ENCODE measurements at regions not wholly inside any gene's neighbourhood (a gene's known extent, or its start where the extent isn't known, plus 50 kb on each side); places are given as distances from the start of the nearest gene placed in this dataset.

GRCh38 chr4:33616121-33616520, 2628.2 kb downstream of the ARAP2 start:
- peaks cover 0 to 2% (median 0%) of the 10 kb centered on the region in 5 experiments for H3K9me3 ChIP-seq (ENCODE audit: control extremely low read depth in 1 of 5, control insufficient read depth in 4 of 5, insufficient read depth in 2 of 5, low read depth in 1 of 5, low read length in 4 of 5)
- no peaks in the 10 kb centered on the region for H3K4me1 ChIP-seq (ENCODE audit: control extremely low read depth in 1 of 4, control insufficient read depth in 4 of 4, insufficient read depth in 4 of 4, low read length in 3 of 4)
- 100% methylated on average over 1 of the region's 2 CpGs for WGBS (ENCODE audit: insufficient coverage)
- no peak overlapping the region for H3K4me3 ChIP-seq (ENCODE audit: control insufficient read depth in 1 of 7, extremely low read depth in 1 of 7, insufficient read depth in 4 of 7, low read depth in 2 of 7, low read length in 6 of 7)
- H3K27ac ChIP-seq (ENCODE audit: insufficient read depth in 1 of 2, low read depth in 1 of 2, low read length in 2 of 2, poor library complexity in 1 of 2, severe bottlenecking in 2 of 2): no peak overlapping the region
- no peaks in the 10 kb centered on the region for H3K36me3 ChIP-seq (ENCODE audit: control insufficient read depth in 4 of 4, insufficient read depth in 4 of 4, low read length in 3 of 4)
- DNase-seq: no peak
- ChIA-PET POLR2A (no interaction called here), CTCF (no interaction called here)
- H3K27me3 ChIP-seq (replicated peaks in 2 of 5; ENCODE audit: control insufficient read depth in 4 of 5, insufficient read depth in 5 of 5, low read length in 4 of 5): no peaks in the 10 kb centered on the region

- H3K4me1 ChIP-seq (ENCODE audit: control extremely low read depth in 1 of 4, control insufficient read depth in 4 of 4, insufficient read depth in 4 of 4, low read length in 3 of 4): no peaks in the 10 kb centered on the region
- no peak for DNase-seq
- no peaks in the 10 kb centered on the region for H3K9me3 ChIP-seq (ENCODE audit: control extremely low read depth in 1 of 5, control insufficient read depth in 4 of 5, insufficient read depth in 2 of 5, low read depth in 1 of 5, low read length in 4 of 5)
- CTCF ChIA-PET: no interaction called here
- POLR2A ChIA-PET: no interaction called here
- H3K4me3 ChIP-seq (ENCODE audit: control insufficient read depth in 1 of 7, extremely low read depth in 1 of 7, insufficient read depth in 4 of 7, low read depth in 2 of 7, low read length in 6 of 7): no peak overlapping the region
- H3K27me3 ChIP-seq (replicated peaks in 2 of 5; ENCODE audit: control insufficient read depth in 4 of 5, insufficient read depth in 5 of 5, low read length in 4 of 5): no peaks in the 10 kb centered on the region
- H3K27ac ChIP-seq (ENCODE audit: insufficient read depth in 1 of 2, low read depth in 1 of 2, low read length in 2 of 2, poor library complexity in 1 of 2, severe bottlenecking in 2 of 2): no peak overlapping the region
- H3K36me3 ChIP-seq (ENCODE audit: control insufficient read depth in 4 of 4, insufficient read depth in 4 of 4, low read length in 3 of 4): no peaks in the 10 kb centered on the region
Observed at GRCh38 chr4:33625748-33626147, 2618.6 kb downstream of the ARAP2 start.

GRCh38 chr4:33626221-33626620, 2618.1 kb downstream of the ARAP2 start:
- 54% methylated on average over 4 of the region's 5 CpGs for WGBS (ENCODE audit: insufficient coverage)
- Histone ChIP-seq H3K27ac (ENCODE audit: insufficient read depth in 1 of 2, low read depth in 1 of 2, low read length in 2 of 2, poor library complexity in 1 of 2, severe bottlenecking in 2 of 2) (no peak overlapping the region), H3K27me3 (replicated peaks in 2 of 5; ENCODE audit: control insufficient read depth in 4 of 5, insufficient read depth in 5 of 5, low read length in 4 of 5) (no peaks in the 10 kb centered on the region), H3K4me3 (ENCODE audit: control insufficient read depth in 1 of 7, extremely low read depth in 1 of 7, insufficient read depth in 4 of 7, low read depth in 2 of 7, low read length in 6 of 7) (no peak overlapping the region), H3K36me3 (ENCODE audit: control insufficient read depth in 4 of 4, insufficient read depth in 4 of 4, low read length in 3 of 4) (no peaks in the 10 kb centered on the region), H3K4me1 (ENCODE audit: control extremely low read depth in 1 of 4, control insufficient read depth in 4 of 4, insufficient read depth in 4 of 4, low read length in 3 of 4) (no peaks in the 10 kb centered on the region), H3K9me3 (ENCODE audit: control extremely low read depth in 1 of 5, control insufficient read depth in 4 of 5, insufficient read depth in 2 of 5, low read depth in 1 of 5, low read length in 4 of 5) (no peaks in the 10 kb centered on the region)
- DNase-seq: no peak
- ChIA-PET POLR2A (no interaction called here), CTCF (no interaction called here)

GRCh38 chr4:33628296-33628695, 2616.0 kb downstream of the ARAP2 start:
- Histone ChIP-seq H3K4me1 (ENCODE audit: control extremely low read depth in 1 of 4, control insufficient read depth in 4 of 4, insufficient read depth in 4 of 4, low read length in 3 of 4) (no peaks in the 10 kb centered on the region), H3K36me3 (ENCODE audit: control insufficient read depth in 4 of 4, insufficient read depth in 4 of 4, low read length in 3 of 4) (no peaks in the 10 kb centered on the region), H3K27ac (ENCODE audit: insufficient read depth in 1 of 2, low read depth in 1 of 2, low read length in 2 of 2, poor library complexity in 1 of 2, severe bottlenecking in 2 of 2) (no peak overlapping the region), H3K4me3 (ENCODE audit: control insufficient read depth in 1 of 7, extremely low read depth in 1 of 7, insufficient read depth in 4 of 7, low read depth in 2 of 7, low read length in 6 of 7) (no peak overlapping the region), H3K9me3 (ENCODE audit: control extremely low read depth in 1 of 5, control insufficient read depth in 4 of 5, insufficient read depth in 2 of 5, low read depth in 1 of 5, low read length in 4 of 5) (peaks cover 0 to 2% (median 0%) of the 10 kb centered on the region in 5 experiments), H3K27me3 (replicated peaks in 2 of 5; ENCODE audit: control insufficient read depth in 4 of 5, insufficient read depth in 5 of 5, low read length in 4 of 5) (no peaks in the 10 kb centered on the region)
- ChIA-PET CTCF (no interaction called here), POLR2A (no interaction called here)
- WGBS (ENCODE audit: insufficient coverage): no CpG with 5 or more reads among the region's 1 CpG
- DNase-seq: no peak

GRCh38 chr4:33649015-33649414, 2595.3 kb downstream of the ARAP2 start:
- no peaks in the 10 kb centered on the region for H3K27me3 ChIP-seq (replicated peaks in 2 of 5; ENCODE audit: control insufficient read depth in 4 of 5, insufficient read depth in 5 of 5, low read length in 4 of 5)
- no peak overlapping the region for H3K27ac ChIP-seq (ENCODE audit: insufficient read depth in 1 of 2, low read depth in 1 of 2, low read length in 2 of 2, poor library complexity in 1 of 2, severe bottlenecking in 2 of 2)
- no peaks in the 10 kb centered on the region for H3K36me3 ChIP-seq (ENCODE audit: control insufficient read depth in 4 of 4, insufficient read depth in 4 of 4, low read length in 3 of 4)
- no peaks in the 10 kb centered on the region for H3K4me1 ChIP-seq (ENCODE audit: control extremely low read depth in 1 of 4, control insufficient read depth in 4 of 4, insufficient read depth in 4 of 4, low read length in 3 of 4)
- CTCF ChIA-PET: interaction anchor here (1.7 kb wide), 1 partner anchor 1071 kb away, joined by 4 read pairs; no protein-coding TSS in a partner anchor
- no peak overlapping the region for H3K4me3 ChIP-seq (ENCODE audit: control insufficient read depth in 1 of 7, extremely low read depth in 1 of 7, insufficient read depth in 4 of 7, low read depth in 2 of 7, low read length in 6 of 7)
- WGBS (ENCODE audit: insufficient coverage): no CpG with 5 or more reads among the region's 2 CpGs
- POLR2A ChIA-PET: no interaction called here
- DNase-seq: peak; percentile 23 to 56 (median 48)
- H3K9me3 ChIP-seq (ENCODE audit: control extremely low read depth in 1 of 5, control insufficient read depth in 4 of 5, insufficient read depth in 2 of 5, low read depth in 1 of 5, low read length in 4 of 5): no peaks in the 10 kb centered on the region

GRCh38 chr4:33649471-33649870, 2594.8 kb downstream of the ARAP2 start:
- no peaks in the 10 kb centered on the region for H3K4me1 ChIP-seq (ENCODE audit: control extremely low read depth in 1 of 4, control insufficient read depth in 4 of 4, insufficient read depth in 4 of 4, low read length in 3 of 4)
- no peaks in the 10 kb centered on the region for H3K36me3 ChIP-seq (ENCODE audit: control insufficient read depth in 4 of 4, insufficient read depth in 4 of 4, low read length in 3 of 4)
- no peak for DNase-seq
- WGBS (ENCODE audit: insufficient coverage): no CpG with 5 or more reads among the region's 1 CpG
- H3K27ac ChIP-seq (ENCODE audit: insufficient read depth in 1 of 2, low read depth in 1 of 2, low read length in 2 of 2, poor library complexity in 1 of 2, severe bottlenecking in 2 of 2): no peak overlapping the region
- H3K4me3 ChIP-seq (ENCODE audit: control insufficient read depth in 1 of 7, extremely low read depth in 1 of 7, insufficient read depth in 4 of 7, low read depth in 2 of 7, low read length in 6 of 7): no peak overlapping the region
- ChIA-PET POLR2A (no interaction called here), CTCF (interaction anchor here (1.7 kb wide), 1 partner anchor 1071 kb away, joined by 4 read pairs; no protein-coding TSS in a partner anchor)
- no peaks in the 10 kb centered on the region for H3K27me3 ChIP-seq (replicated peaks in 2 of 5; ENCODE audit: control insufficient read depth in 4 of 5, insufficient read depth in 5 of 5, low read length in 4 of 5)
- H3K9me3 ChIP-seq (ENCODE audit: control extremely low read depth in 1 of 5, control insufficient read depth in 4 of 5, insufficient read depth in 2 of 5, low read depth in 1 of 5, low read length in 4 of 5): no peaks in the 10 kb centered on the region

- Histone ChIP-seq H3K36me3 (ENCODE audit: control insufficient read depth in 4 of 4, insufficient read depth in 4 of 4, low read length in 3 of 4) (no peaks in the 10 kb centered on the region), H3K9me3 (ENCODE audit: control extremely low read depth in 1 of 5, control insufficient read depth in 4 of 5, insufficient read depth in 2 of 5, low read depth in 1 of 5, low read length in 4 of 5) (no peaks in the 10 kb centered on the region), H3K4me3 (ENCODE audit: control insufficient read depth in 1 of 7, extremely low read depth in 1 of 7, insufficient read depth in 4 of 7, low read depth in 2 of 7, low read length in 6 of 7) (no peak overlapping the region), H3K4me1 (ENCODE audit: control extremely low read depth in 1 of 4, control insufficient read depth in 4 of 4, insufficient read depth in 4 of 4, low read length in 3 of 4) (no peaks in the 10 kb centered on the region), H3K27me3 (replicated peaks in 2 of 5; ENCODE audit: control insufficient read depth in 4 of 5, insufficient read depth in 5 of 5, low read length in 4 of 5) (no peaks in the 10 kb centered on the region), H3K27ac (ENCODE audit: insufficient read depth in 1 of 2, low read depth in 1 of 2, low read length in 2 of 2, poor library complexity in 1 of 2, severe bottlenecking in 2 of 2) (no peak overlapping the region)
- ChIA-PET CTCF (interaction anchor here (1.7 kb wide), 1 partner anchor 1070 kb away, joined by 4 read pairs; no protein-coding TSS in a partner anchor), POLR2A (no interaction called here)
- DNase-seq: no peak
- 100% methylated on average over 1 of the region's 2 CpGs for WGBS (ENCODE audit: insufficient coverage)
Observed at GRCh38 chr4:33650036-33650435, 2594.3 kb downstream of the ARAP2 start.

All from common myeloid progenitor, CD34-positive (primary cell).